Fibroblast of villous mesenchyme (primary cell): ENCODE measurements at regions not wholly inside any gene's neighbourhood (a gene's known extent, or its start where the extent isn't known, plus 50 kb on each side); places are given as distances from the start of the nearest gene placed in this dataset.

Experiments used
- DNase-seq: peaks from one replicate; pipeline ENCODE4 v3.0.0-alpha.2; 2010; ENCODE audit warnings: low read depth
- H3K4me3 ChIP-seq: 2 replicates; pipeline ENCODE4 v1.5.1; 2011; ENCODE audit warnings: low read depth, mild to moderate bottlenecking, low read length
- TF ChIP-seq, protein P1 (sequence below): IDR thresholded peaks from 2 replicates; pipeline ENCODE4 v1.5.1; 2012; ENCODE audit warnings: low read depth, mild to moderate bottlenecking, low read length; ENCODE audit not compliant: insufficient read depth

DNA sequence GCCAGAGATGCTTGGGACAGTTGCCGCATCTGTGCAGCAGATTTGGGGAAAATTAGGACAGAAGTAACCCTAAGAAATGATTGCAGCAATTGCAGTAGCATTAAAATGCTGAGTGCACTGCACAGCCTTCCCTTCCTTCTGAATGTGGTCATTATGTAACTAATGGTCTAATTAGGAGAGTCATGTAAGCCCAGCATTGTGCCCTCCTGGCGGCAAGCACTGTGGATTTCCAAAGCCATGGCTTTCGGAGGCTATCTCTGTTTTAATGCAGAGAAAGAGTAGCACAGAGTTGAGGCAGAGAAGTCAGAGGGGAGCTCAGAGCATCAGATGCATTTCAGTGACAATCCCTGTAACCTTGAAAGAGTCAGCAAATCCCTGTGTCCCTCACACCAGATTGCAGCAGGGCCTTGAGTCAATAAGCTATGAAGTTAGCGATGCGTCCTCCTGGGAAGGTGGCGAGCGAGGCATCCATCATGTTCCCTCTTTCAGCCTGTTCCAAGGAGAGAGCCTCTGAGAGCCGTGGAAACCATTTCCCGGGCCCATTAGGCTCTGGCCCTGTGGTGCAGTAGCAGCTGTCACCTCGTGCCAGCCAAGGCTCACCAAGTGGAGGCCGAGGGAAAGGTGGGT is 307.2 kb downstream of the FBXO15 start:
- no peak overlapping the region for H3K4me3 ChIP-seq
- no peak for DNase-seq
- TF ChIP-seq, protein P1, sequence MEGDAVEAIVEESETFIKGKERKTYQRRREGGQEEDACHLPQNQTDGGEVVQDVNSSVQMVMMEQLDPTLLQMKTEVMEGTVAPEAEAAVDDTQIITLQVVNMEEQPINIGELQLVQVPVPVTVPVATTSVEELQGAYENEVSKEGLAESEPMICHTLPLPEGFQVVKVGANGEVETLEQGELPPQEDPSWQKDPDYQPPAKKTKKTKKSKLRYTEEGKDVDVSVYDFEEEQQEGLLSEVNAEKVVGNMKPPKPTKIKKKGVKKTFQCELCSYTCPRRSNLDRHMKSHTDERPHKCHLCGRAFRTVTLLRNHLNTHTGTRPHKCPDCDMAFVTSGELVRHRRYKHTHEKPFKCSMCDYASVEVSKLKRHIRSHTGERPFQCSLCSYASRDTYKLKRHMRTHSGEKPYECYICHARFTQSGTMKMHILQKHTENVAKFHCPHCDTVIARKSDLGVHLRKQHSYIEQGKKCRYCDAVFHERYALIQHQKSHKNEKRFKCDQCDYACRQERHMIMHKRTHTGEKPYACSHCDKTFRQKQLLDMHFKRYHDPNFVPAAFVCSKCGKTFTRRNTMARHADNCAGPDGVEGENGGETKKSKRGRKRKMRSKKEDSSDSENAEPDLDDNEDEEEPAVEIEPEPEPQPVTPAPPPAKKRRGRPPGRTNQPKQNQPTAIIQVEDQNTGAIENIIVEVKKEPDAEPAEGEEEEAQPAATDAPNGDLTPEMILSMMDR = no peak

- TF ChIP-seq, protein P1 = no peak
- peak; percentile 40 for DNase-seq
- no peak overlapping the region for H3K4me3 ChIP-seq
Measured at GRCh38 chr18:73839441-73839840, 308.2 kb downstream of the FBXO15 start.

DNA sequence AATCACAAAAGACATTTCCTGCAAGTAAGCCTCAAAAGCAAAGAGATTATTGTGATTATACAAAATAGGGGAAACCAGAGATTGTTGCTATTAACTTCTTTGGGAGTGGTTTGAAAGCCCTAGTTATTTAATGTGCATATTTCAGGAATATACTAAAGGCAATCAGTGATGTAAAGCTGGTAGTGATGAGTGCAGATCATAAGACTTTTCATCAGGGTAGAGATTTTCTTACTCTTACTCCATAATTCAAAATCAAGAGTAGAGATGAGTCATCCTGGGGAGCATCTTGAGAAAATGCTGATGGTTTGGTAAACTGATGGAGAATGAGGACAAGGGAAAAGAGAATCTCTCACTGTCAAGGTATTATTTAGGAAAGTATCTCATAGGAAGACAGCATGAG is 309.5 kb downstream of the FBXO15 start:
- DNase-seq = no peak
- H3K4me3 ChIP-seq = no peak overlapping the region
- TF ChIP-seq, protein P1 = no peak

DNA sequence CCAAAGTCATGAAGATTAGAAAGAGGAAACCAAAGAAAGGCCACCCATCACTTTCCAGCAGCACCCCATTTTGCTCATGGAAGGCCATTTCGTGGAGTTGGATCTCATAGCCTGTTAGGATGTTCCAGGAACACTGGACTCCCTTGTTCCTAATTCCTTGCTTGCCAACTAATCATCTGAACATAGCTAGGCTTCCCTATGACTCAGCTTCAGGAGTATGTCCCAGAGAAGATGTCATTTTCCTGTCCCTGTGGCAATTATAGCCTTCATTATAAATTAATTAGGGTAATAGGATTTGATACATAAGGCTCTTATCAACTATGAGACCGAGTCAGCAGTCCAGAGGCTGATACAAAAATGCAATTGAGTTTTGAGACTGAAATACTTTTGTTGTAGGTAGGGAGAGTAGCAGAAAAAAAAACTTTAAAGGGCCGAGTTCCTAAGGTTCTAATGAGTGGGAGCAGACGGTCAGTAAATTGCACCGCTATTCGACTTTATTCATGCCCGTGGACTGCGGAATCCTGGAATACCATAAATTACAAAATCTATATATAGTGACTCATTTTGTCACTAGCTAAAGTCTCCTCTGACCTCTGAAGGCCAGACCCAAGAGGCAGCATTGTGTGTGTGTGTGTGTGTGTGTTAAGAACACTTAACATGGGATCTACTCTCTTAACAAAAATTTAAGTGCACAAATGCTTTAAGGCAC is 311.8 kb downstream of the FBXO15 start:
- TF ChIP-seq, protein P1 = no peak
- no peak overlapping the region for H3K4me3 ChIP-seq
- no peak for DNase-seq

- DNase-seq = no peak
- TF ChIP-seq, protein P1 = no peak
- H3K4me3 ChIP-seq = no peak overlapping the region
Measured at GRCh38 chr18:73835039-73835438, 312.6 kb downstream of the FBXO15 start.

GRCh38 chr18:73831688-73832087 is 315.9 kb downstream of the FBXO15 start:
- no peak overlapping the region for H3K4me3 ChIP-seq
- TF ChIP-seq, protein P1 = no peak
- DNase-seq = no peak
